ENCODE measurements at regions not wholly inside any gene's neighbourhood (a gene's known extent, or its start where the extent isn't known, plus 50 kb on each side); places are given as distances from the start of the nearest gene placed in this dataset.

- DNase-seq = no peak
Observed at GRCh38 chr13:107907065-107907805, 308.1 kb downstream of the LIG4 start.

GRCh38 chr13:107906131-107906530 is 309.2 kb downstream of the LIG4 start:
- no peak for DNase-seq

- no peak for DNase-seq
Observed at GRCh38 chr13:107901996-107902562, 313.3 kb downstream of the LIG4 start.

GRCh38 chr13:107901230-107901629 is 314.1 kb downstream of the LIG4 start:
- DNase-seq = no peak

- no peak for DNase-seq
Observed at GRCh38 chr13:107900775-107901174, 314.6 kb downstream of the LIG4 start.

- DNase-seq = no peak
Observed at GRCh38 chr13:107886118-107886517, 329.2 kb downstream of the LIG4 start.

GRCh38 chr13:107884564-107884963 is 330.8 kb downstream of the LIG4 start:
- DNase-seq = no peak

- no peak for DNase-seq
Observed at GRCh38 chr13:107883561-107884175, 331.7 kb downstream of the LIG4 start.

- DNase-seq = no peak
Observed at GRCh38 chr13:107882708-107883560, 332.4 kb downstream of the LIG4 start.

- DNase-seq = no peak
Observed at GRCh38 chr13:107881362-107881761, 334.0 kb downstream of the LIG4 start.

- no peak for DNase-seq
Observed at GRCh38 chr13:107874456-107874855, 340.9 kb downstream of the LIG4 start.

GRCh38 chr13:107873926-107874325 is 341.4 kb downstream of the LIG4 start:
- no peak for DNase-seq

- no peak for DNase-seq
Observed at GRCh38 chr13:107870400-107870799, 344.9 kb downstream of the LIG4 start.

GRCh38 chr13:107867701-107868661 is 347.4 kb downstream of the LIG4 start:
- DNase-seq = peak; percentile 82

- peak; percentile 77 for DNase-seq
Observed at GRCh38 chr13:107866941-107867623, 348.3 kb downstream of the LIG4 start.

- peak; percentile 83 for DNase-seq
Observed at GRCh38 chr13:107866032-107866940, 349.1 kb downstream of the LIG4 start.

GRCh38 chr13:107865643-107866031 is 349.7 kb downstream of the LIG4 start:
- DNase-seq = peak; percentile 83

- peak; percentile 90 for DNase-seq
Observed at GRCh38 chr13:107865318-107865575, 350.1 kb downstream of the LIG4 start.

- peak; percentile 90 for DNase-seq
Observed at GRCh38 chr13:107864543-107865317, 350.6 kb downstream of the LIG4 start.

- DNase-seq = no peak
Observed at GRCh38 chr13:107860284-107860683, 355.1 kb downstream of the LIG4 start.

All from DMS79 treated with DMSO at 0.1 percent for 48 hours (cell line).